Stimulated activated CD8-positive, alpha-beta memory T cell treated with anti-CD3 and anti-CD28 coated beads, Interleukin-15, amount 100 ng/mL, for 1 hour (primary cell): ENCODE measurements at regions not wholly inside any gene's neighbourhood (a gene's known extent, or its start where the extent isn't known, plus 50 kb on each side); places are given as distances from the start of the nearest gene placed in this dataset.
"Not testable (repeated sequence)": the region's sequence is repeated elsewhere in the genome, so short reads cannot be mapped to it uniquely, and the experiment has no call there.

Source experiments
- DNase-seq: peaks from one replicate; pipeline ENCODE4 v3.0.0-alpha.2; 2020; ENCODE audit warnings: low read depth

DNA sequence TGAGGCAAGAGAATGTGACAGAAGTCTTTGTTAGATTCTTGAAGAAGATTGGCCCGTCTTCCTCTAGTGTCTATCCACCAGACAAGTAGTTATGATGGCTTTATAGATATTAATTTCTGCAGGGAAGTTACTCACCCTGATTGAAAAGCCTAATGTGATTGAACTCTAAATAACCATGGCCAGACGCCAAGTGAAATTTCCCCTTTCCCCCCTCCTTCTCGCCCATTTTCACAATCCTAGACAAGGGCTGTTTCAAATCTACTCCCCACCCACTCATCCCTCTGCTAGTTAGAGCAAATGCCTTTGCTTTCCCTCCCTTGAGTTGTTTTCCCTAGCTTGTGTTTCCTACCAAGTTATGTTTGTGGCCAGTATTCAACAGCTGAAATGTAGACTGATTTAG lies 182.5 kb downstream of the TMEM167A start:
- DNase-seq, result no peak

DNA sequence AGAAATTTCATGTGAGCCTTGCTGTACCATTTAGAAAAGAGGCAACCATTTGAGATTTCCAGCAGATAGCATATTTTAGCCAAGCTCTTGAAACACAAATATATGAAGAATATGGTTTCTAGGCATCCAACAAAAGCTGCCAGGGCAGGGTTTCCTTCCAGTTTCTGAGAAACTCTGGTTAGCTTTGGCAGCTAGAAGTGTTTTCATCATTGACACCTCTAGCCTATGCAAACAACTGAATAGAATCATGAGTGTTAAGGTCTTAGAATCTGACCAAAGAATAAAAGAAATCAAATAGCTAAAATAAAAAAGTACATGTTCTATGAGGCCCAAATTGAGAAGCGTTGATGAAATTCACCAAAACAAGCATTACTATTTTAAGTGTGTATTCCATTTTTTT lies 188.1 kb downstream of the TMEM167A start:
- no peak for DNase-seq

DNA sequence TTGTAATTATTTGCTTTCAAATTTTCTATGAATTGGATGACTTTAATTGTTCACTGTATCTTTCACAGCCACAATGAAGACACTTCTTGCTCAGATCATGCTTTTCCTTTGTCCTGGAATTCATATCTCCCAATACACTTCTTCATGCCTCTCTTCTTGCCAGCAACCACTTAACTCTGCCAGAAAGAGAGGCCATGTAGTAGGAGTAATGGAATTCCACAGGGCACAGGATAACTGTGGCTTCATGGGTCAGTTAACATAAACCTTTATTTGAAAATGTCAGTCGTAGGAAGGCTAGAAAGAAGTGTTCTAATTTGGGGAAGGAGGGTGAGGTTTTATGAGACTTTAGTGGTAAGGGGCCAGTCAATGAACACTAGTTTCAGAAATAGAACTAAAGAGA lies 190.3 kb downstream of the TMEM167A start:
- no peak for DNase-seq

DNA sequence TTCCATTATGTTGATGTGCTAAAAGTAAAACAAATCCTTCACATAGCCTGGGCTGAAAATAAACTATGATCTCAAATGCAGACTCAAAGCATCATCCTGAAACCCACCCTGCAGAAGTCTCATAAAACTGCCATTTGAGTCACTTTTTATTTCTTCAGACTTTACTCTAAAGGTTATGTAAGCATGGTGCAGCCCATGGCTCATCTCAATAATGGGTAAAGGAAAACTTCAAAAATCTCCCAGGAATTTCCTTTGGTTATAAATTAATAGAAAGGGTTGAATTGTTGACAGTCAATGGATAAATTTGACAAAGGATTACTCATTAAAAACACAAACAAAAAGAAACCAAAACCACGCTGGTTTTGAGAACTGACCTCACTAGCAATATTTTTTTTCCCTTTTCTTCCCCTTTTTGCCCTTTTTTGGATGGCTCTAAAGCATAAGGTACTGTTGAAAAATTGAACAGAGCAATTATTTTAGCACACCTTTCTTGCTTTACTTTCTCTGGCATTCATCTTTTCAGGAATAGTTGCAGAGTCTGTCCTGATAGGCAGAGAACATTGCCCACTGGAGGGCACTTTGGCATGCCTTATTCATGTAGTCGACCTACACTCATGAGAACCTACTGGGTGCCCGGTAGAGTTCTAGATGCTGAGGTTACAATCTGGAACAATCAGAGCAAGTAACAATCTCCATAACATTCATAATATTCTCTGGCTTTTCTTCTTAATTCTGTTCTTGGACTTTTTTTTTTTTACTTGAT lies 191.4 kb downstream of the TMEM167A start:
- DNase-seq, result no peak

DNA sequence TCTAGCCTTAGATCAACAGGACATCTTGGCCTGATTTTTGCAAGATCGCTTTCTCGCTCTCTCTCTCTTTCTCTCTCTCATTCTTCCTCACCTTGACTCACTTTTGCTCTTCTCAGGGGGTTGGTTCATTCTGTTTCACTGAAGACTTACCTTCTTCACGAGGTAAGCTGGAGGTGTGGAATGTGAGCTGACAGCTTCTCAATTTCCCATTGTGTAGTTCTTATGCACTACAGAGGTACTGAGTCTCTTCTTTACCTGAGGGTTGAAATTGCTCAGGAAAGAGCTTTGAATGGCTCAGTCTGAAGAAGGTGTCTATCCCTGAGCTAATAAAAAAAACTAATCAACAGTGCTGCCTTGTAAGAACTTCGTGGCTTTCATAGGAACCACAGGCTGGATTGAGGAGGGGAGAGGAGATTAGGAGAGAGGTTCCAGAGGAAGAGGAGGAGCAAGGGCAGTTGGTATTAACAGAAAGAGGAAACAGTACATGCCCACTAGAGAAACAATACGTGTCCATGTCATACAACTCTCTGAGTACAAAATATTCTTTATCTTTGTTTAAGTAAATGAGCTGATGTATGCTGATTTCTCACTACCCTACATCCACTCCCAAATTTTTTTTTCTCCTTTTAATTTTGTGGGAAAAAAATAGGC lies 192.2 kb downstream of the TMEM167A start:
- DNase-seq, result no peak

- DNase-seq, result no peak
Observed at GRCh38 chr5:82882316-82882715, 194.9 kb downstream of the TMEM167A start.

DNA sequence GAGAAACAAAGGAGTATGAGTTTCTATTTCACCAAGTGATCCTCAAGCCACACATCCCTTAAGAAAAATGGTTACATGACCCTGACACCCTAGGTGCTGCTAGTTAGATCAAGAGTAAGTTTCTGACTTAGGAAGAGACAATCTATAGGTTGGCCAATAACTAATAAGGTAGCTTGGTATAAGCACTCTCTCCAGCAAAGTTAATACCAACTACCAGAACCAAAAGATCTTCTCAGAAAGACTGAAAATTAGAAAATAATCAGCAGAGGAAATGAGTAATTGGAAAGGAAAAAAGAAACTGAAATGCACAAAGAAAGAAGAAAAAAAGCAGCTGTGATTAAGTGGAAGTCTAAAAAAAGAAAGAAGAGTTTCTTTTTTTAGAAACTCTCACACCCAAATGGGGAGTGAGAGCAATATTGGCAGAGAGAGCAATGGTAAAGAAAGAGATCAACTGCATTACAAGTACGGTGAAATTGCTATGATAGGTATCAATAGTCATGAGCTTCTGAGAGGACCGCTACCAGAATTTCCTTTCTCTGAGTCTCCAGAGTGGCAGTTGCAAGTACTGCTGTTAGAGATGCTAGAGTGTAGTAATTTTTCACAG lies 195.5 kb downstream of the TMEM167A start:
- no peak for DNase-seq

GRCh38 chr5:82879089-82879488 lies 198.1 kb downstream of the TMEM167A start:
- DNase-seq, result no peak

- no peak for DNase-seq
Observed at GRCh38 chr5:82873452-82873851, 203.7 kb downstream of the TMEM167A start.

DNA sequence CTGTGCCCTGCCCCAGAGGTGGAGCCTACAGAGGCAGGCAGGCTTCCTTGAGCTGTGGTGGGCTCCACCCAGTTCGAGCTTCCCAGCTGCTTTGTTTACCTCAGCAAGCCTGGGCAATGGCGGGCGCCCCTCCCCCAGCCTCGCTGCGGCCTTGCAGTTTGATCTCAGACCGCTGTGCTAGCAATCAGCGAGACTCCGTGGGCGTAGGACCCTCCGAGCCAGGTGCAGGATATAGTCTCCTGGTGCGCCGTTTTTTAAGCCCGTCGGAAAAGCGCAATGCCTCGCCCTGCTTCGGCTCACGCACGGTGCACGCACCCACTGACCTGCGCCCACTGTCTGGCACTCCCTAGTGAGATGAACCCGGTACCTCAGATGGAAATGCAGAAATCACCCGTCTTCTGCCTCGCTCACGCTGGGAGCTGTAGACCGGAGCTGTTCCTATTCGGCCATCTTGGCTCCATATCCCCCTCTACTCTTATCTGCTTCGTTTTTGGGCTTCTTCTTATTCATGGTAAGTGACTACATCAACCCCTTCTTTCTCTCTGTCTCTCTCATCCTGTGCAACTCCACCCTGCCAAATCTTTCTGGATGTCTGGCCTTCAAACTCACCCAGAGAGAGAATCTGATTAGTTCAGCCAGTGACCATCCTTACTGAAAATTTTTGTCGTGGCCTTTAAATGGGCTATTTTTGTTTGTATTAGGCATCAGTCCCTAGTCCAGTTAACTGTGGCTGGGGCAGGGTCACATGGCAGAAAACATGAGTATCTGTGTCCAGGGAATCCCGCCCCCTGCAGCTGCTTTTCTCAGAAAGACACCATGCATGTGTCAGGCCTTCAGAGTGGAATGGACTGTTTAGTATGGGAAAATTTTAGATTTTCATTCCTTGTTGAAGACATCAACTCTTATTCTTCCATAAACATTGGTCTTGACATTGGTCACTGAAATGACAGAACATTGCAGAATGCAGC lies 204.6 kb downstream of the TMEM167A start:
- not testable (repeated sequence) for DNase-seq

GRCh38 chr5:82865625-82866024 lies 211.6 kb downstream of the TMEM167A start:
- DNase-seq, result no peak

DNA sequence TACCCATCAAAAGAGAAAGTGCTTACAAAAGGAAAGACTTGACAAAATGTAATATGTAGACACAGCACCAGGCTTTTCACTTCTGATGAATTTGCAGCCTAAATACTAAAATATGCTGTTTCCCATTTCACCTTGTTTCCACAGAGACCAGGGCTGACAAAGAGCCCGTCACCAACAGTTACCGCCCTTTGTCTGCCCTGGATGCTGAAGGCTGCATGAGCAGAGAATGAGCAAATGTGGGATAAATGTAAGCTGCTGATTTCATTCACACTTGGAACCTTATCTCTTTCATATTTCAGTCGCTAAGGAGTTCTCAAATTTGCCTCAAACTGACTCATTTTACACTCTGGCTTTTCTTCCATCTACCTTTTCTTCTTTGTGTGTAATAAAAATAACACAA lies 213.9 kb downstream of the TMEM167A start:
- DNase-seq, result no peak

- no peak for DNase-seq
Observed at GRCh38 chr5:82862711-82863110, 214.5 kb downstream of the TMEM167A start.

- DNase-seq, result no peak
Observed at GRCh38 chr5:82862261-82862660, 214.9 kb downstream of the TMEM167A start.

DNA sequence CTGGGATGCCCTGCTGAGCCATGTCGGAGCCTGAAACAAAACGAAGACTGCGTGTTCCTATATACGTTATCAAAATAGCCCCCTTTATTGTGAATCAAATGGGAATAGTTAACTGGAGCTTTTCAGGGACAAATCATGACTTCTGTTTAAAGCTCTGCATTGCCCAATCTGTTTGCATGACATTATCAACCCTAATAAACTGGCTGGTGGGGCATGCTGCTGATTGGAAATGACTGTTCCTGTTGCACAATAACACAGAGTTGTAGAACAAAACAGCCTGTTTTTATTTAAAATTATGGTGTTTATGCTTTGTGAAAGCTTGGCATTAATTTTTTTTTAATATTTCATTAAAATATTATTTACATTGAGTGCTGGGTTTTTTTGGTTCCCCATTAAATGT lies 215.5 kb downstream of the TMEM167A start:
- no peak for DNase-seq

GRCh38 chr5:82859451-82860140 lies 217.6 kb downstream of the TMEM167A start:
- no peak for DNase-seq

- DNase-seq, result no peak
Observed at GRCh38 chr5:82858151-82859025, 218.8 kb downstream of the TMEM167A start.

DNA sequence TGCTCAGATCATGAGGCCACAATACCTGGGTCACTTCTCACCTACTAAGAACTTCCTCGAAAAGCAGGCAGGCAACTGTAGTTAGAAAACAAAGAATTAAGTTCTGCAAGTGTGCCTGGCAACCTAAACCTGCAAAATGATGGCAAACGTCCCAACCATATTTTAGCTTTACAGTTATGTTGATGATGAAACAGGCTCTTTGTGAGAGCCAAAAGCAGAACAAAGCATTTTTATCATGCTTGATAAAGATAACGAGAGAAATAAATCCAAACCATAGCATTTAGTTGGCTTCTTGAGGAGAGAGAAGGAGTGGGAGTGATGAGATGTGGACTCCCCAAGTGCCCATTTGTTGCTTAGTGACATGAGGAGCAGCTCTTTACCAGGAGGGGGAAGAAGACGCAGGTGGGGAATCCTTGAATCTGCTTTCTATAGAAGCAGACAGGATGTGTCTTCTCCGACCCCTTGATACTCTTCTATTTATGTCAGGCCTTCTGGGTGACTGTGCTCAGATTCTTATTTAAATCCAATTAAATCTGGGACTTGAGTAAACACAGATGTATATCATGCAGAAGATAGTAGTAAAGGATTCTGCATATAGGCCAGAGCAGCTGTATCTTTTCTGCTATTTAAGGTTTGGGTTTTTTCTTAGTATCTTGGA lies 221.2 kb downstream of the TMEM167A start:
- DNase-seq, result no peak

DNA sequence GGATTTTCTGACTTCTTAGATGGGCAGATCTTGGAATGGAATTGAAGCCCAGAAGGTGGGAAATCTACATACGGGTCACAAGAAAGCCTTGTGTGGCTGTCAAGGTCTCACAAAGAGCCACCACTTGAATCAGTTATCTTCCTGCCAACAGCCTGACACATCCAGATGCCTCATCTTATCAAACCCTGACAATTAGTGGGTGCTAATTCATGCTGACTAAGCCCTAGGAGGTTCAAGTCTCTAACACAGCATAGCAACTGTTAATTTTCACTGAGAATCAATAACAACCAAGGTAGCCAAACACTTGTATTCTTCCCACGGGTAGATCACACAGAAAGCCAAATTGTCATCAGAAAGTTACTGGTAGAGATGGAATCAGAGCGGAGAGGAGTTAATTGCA lies 222.2 kb downstream of the TMEM167A start:
- no peak for DNase-seq

GRCh38 chr5:82851471-82851870 lies 225.7 kb downstream of the TMEM167A start:
- DNase-seq, result no peak
